Activated T-helper 1 cell treated with Interleukin-2 at 50 U/mL for 16 hours (primary cell): ENCODE measurements at regions not wholly inside any gene's neighbourhood (a gene's known extent, or its start where the extent isn't known, plus 50 kb on each side); places are given as distances from the start of the nearest gene placed in this dataset.
"Not testable (repeated sequence)": the region's sequence is repeated elsewhere in the genome, so short reads cannot be mapped to it uniquely, and the experiment has no call there.

Experiments used
- DNase-seq: peaks from one replicate; pipeline ENCODE4 v3.0.0-alpha.2; 2020; ENCODE audit warnings: low read depth

DNA sequence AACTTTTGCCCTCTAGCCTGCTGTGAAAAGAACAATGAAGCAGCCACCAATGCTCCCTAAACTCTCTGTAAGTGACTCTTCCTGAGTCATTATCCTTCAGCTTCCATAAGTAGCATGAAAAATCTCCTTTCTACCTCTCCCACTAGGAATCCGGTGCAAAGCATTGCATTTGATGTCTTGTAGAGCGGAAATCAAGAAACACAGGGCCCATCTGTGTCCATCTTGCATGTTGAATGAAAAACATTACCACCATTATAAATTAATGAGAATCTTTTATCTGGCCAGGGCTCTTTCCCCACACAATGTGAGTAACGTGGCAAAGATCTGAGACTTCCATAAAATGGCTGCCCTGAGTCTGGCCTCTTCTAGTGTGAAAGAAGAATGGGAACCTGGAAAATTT is 324.4 kb downstream of the ADGRL2 start:
- DNase-seq, result no peak

DNA sequence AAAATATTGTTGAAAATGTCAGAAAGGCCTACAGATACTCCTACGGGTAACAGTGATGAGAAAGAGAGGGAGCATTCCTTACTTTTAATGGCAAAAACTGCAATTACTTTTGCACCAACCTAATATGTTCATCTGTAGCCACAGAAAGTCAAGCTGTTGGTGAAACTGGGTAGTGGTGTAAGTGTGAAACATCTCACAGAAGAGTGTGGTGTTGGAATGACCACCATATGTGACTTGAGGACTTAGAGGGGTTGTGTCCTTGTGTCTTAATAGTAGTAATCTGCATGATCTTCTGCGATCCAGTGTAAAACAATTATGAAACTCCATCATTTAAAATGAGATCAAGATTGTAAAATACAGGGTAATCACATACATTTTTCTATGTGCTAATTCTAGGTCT is 320.7 kb downstream of the ADGRL2 start:
- no peak for DNase-seq

DNA sequence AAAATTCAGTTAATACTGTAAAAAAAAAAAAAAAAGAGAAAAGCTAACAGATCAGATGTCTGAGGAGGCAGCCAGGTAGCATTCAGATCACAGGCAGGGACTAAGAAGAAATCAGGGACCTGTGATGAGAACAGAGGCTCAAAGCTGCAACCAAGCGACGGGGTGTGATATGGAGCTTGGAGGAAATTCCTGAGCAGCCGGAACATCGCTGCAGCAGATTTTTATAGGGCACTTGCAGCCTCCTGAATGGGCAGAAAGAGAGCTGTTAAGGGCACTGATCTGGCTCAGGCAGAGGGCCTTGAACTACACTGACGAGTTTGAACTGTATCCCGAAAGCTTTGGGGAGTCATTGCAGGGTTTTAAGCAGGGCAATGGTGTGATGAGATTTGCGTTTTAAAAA is 315.4 kb downstream of the ADGRL2 start:
- no peak for DNase-seq

DNA sequence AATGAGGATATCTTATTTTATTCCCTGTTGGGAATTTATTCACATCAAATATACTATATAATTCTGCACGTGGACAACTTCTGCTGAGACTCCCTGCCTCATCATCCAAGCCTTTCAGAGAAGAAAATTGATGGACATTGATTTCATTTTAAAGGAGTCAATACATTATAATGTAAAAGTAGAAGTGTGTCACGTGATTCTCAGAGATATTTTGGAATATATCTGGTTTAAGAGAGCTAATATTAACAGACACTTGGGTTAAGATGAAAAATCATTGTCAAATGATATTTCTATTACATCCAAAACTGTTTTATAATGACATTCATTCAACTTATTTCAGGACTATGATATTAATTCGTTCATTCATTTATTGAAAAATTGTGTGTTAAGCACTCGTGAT is 314.2 kb downstream of the ADGRL2 start:
- DNase-seq, result no peak

DNA sequence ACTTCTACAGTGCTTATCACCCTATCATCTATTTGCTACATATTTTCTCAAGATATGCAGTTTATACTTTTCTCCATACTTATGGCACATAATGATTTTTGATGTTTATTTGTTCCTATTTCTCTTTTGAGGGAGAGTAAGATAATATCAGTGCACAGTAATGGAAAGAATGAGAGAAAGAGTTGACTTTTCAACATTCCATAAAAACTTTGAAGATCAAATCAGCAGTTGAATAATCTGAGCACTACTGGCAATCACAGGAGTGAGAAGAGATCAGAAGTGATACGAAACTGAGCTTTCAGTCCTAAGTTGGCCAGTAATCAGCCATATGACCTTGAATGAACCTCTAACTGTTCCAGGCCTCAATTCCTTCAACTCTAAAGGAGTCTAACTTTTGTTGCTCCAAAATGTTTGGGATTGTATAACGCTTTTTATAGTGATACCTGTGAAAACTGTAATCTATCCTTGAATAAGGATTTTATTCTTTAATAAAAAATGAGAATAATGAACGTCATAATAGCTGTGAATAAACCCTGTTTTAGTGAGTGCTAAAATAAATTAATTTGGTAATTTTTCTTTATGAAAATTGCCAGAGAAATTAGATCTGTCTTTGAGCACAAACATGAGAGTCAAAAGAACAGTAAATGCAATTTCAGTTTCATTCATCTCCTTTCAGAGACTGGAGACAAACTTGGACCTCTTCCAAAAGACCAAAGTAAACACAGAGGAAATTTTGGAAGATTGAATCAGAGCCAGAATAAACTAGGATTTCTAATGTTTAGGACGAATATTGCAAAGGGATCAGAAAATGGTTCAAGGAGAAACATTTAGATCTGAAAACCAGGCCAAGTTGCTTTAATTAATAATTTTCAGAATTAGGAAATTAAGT is 309.9 kb downstream of the ADGRL2 start:
- DNase-seq, result no peak

DNA sequence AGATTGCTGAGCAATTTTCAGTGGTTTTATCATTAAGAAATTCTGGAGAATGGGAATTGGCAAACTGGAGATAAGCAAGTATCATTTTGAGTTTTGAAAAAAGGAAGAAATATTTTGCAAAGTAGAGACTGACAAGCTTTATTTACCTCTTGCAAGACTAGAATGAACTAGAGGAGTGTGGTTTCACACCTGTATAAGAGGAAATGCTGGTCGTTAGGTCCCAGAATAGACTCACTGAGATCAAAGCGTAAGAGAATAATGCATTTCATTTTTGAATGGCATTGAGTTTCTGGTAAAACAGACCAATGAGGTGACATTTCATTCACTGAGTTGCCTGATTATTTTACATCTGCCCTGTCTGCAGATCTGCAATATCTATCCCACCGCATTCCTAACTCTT is 308.1 kb downstream of the ADGRL2 start:
- no peak for DNase-seq

DNA sequence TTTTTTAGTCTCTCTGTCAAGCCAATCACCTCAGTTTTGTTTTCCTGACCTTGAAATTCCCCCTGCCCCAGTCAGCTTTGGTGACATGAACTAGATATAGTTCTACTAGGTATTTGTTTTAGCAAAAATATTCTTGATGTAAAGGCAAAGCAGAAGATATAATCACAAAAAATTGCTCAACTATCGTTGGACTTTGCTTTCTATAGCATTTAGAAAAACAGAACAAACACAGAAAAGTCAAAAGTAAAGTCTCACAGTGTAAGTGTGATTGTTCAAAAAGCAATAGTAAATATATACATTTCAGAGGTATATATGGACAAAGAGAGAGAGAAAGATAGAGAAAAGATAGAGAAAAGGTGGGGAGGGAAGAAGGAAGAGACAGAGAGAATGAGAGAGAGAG is 305.9 kb downstream of the ADGRL2 start:
- no peak for DNase-seq

DNA sequence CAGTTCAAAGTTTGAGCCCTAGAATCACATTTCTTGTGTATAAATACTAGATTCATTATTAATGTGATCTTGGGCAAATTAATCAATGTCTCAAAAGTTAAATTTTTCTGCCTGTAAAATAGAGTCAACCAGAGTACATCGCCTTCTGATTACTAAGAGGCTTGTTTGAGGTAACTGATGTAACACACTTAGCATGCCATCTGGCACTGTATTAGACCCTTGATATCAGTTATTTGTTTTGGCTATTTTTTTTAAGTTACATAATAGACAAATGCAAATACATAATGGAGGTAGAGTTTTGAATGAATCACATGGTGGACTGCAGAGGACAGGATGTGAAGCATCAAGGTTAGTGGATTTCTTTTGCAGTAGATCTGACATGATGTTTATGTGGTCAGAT is 298.4 kb downstream of the ADGRL2 start:
- no peak for DNase-seq

DNA sequence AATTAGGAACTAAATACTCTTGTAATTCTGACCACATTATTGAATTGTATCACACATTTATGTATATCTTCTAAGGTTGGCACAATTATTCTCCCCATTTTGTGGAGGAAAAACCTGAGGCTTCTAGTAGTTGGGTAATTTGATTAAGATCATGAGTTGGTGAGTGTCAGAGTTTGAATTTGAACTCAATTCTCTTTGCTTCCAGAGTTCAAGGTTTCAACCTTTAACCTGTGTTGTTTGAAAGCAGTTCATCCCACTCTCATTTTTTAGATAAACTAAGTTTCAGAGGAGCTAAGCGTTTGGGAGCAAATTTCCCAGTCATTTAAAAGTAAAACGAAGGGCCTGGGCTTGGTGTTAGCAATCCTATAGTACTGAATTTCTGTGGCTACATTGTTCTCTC is 293.4 kb downstream of the ADGRL2 start:
- no peak for DNase-seq

DNA sequence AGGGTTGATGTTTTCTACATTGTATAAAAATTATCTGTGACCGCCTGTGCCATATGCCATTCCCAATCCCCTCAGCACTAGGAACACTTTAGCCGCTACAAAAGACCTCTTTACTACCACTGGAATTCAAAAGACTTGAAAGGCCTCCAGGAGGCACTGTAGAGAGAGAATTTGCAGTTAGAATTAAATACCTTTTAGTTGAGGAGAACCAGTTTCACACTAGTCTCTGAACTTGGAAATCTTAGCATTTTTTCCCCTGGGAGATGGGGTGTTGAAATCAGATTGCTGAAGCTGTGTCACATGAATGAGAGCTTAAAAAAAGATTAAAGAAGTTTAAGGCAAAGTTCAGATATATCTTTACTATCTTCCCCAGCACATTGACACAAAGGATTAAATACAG is 291.0 kb downstream of the ADGRL2 start:
- DNase-seq, result no peak

DNA sequence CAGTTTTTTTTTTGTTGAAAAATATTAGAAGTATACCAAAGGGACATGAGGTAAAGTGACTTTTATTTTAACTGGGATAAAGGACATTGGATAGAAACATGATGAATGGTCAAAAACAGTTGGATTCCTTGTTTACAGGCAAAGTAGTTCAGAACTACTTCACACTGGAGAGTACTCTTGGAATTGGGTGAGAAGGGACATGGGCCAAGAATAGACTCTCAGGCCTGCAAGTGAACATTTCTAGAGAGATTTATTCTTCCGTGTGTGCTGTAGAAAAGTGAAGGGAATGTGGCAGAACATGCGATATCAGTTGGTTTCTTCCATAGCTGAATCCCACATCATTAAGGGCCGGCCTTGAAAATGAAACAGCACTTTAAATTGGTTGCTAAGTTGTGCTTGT is 290.5 kb downstream of the ADGRL2 start:
- no peak for DNase-seq

DNA sequence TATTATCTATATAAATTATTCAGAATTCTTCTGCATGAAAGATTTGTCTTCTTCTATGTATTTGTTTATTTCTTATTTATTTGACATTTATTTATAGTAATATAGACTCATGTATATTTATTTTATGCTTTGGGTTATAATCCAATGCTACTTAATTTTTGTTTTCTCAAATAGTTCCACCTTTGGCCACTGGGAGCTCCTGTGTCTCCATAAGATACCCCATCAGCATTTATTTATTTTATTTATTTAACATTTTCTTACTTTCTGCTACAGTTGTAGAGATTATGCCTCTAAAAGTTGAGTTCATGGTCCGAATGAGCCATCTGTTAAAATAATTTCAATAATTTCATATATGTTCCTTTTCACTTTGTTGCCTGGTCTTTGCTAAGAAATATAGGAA is 289.4 kb downstream of the ADGRL2 start:
- DNase-seq, result no peak

DNA sequence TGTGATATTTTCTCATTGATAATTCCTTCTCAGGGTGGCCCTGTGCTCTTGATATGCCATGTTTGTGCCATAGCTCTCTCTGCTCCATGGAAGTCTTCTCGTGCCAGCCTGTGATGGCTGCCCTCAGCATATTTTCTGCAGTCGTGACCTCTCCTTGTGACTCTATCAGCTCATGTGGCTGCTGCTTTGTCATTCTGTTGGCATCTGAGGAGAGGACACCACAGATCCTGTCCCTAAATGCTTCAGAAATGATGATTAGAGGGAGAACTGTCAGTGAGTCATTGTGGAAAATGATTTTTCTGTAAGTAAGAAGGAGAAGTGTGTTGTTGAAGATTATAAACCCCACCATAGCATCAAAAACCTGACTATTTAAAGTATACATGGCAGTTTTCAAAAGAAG is 286.0 kb downstream of the ADGRL2 start:
- no peak for DNase-seq

DNA sequence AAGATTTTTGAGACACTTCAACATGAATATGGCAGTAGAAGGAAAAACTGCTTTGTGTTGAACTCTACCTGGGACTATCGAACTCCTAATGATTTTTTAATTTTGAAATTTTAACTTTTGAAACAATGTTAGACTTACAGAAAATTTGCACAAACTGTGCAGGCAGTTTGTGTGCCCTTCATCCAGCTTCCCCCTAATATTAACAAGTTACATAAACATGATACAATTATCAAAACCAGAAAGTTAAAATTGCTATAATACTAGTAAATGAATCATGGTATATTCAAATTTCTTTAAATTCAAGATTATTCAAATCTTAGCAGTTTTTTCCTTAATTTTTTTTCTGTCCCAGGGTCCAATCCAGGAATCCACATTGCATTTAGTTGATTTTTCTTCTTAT is 278.9 kb downstream of the ADGRL2 start:
- no peak for DNase-seq

DNA sequence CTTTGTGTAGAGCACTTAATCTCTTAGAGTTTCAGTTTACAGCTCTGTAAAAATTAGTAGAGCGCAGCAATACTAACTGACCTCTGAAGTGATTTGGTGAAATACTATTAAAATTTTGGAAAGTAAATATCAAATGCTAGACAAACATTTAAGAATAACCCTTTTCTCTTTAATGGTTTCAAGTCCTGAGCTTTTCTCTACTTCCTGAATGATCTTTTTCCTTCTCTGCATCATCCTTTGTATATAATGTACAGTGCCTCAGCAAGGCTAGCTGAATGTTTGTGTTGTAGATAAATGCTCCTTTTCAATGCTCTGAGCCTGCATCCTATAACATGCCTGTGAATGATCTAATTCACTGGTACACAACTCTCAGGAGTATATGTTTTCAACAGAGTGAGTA is 272.9 kb downstream of the ADGRL2 start:
- DNase-seq, result no peak

DNA sequence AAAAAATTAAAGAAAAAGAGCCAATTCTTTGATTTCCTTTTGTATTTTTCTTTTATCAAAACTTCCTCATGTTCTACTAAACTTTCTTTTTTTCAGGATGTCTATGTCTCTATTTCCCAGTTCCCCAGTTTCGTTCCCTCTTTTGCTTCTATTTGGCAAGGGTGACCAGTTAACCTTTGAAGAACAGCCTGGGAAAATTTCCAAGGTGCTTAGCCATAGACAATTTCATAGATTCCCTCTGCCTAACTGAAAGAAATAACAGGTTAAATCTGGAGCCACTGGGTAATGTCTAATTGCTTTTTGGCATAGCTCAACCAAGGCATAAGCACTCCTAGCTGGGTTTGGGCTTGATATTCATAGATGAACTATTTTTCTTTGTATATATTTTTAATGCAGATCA is 272.3 kb downstream of the ADGRL2 start:
- DNase-seq, result no peak

DNA sequence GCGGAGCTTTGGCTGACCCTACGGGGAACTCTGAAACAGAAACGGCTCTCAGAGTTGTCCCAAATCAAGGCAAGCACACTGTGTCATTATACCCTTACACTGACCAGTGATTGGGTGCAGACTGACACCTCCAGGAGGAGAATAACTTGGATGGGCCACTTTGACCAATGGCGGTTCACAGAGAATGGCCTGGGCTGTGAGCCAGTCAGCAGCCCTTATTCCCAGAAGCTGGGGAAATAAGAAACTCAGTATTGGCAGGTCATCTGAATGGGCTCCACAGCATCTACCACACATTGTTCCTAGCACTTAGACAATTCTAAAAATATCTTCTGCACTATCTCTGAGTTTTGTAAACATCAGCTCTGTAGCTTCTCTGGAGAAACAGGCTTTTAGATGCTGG is 265.2 kb downstream of the ADGRL2 start:
- DNase-seq, result no peak

DNA sequence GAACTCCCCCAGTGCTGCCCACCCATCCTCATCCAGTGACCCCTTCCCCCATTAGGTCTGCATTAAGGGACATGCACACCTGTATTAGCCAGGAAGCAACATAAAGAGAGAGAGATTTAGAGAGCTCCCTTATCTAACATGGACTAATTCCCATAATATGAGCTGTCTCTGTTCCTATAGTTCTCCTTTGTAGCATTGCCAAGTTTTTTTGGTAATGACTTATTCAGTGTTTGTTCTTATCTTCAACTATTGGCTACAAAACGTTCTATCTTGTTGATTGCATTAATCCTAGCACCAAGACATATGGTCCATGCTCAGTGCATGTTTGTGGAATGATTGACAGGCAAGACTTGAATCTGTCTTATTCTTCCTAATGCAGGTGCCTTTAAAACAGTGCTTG is 264.0 kb downstream of the ADGRL2 start:
- no peak for DNase-seq

DNA sequence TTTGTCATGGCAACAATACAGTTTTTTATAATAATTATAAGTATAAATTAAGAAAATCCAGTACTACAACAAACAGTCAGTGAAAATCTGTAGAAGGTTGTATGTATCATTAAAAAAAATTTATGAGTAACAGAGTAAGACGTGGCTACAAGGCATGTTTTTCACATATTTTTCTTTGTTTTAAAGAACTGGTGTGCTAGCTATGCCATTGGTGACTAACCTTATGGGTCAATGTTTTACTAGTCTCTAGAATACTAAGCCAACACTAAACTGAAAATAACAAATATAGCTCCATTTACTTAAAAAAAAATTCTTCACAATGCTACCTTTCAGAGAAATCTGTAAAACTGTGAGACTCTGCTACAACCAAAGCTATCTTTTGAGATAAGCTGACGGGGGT is 261.5 kb downstream of the ADGRL2 start:
- DNase-seq, result no peak

DNA sequence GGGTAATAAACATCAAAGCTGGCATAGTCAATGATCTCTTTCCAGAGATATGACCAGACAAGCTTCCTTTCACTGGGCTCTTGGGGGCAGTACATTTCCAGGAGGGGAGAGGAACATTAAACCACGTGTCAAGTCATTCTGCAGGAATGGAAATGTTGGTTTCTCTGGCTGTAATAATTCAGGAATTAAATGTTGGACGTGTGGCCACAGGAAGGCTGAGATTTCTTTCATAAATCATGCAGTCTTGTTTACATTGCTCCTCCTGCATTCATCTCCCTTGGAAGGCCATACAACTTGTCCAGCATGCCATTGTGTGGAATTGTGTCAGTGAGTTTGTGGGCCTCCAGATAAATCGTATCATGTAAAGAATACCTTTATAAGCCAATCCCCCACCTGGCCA is 259.2 kb downstream of the ADGRL2 start:
- no peak for DNase-seq

DNA sequence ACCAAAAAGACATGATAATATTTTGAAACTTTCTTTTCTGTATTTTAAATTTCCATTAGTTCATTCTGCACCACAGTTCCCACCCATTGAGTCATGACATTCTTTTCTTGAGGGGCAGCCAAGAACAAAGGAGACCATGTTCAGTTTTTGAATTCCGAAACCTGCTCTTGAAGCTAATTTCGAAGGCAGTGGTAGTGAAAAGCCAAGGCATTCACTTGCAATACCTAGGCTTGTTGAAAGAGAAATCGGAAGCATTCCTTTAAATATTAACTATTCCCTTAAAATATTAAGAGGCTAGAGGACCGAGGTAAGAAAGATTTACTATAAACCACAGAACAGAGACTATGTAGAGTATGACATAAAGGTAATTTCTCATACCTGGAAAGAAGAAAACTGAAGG is 256.3 kb downstream of the ADGRL2 start:
- no peak for DNase-seq

DNA sequence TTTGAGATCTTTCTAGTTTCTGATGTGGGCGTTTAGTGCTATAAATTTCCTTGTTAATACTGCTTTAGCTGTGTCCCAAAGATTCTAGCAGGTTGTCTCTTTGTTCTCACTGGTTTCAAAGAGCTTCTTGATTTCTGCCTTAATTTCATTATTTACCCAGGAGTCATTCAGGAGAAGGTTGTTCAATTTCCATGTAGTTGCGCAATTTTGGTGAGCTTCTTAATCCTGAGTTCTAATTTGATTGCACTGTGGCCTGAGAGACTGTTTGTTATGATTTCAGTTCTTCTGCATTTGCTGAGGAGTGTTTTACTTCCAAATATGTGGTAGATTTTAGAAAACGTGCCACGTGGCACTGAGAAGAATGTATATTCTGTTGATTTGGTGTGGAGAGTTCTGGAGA is 254.6 kb downstream of the ADGRL2 start:
- DNase-seq, result not testable (repeated sequence)

DNA sequence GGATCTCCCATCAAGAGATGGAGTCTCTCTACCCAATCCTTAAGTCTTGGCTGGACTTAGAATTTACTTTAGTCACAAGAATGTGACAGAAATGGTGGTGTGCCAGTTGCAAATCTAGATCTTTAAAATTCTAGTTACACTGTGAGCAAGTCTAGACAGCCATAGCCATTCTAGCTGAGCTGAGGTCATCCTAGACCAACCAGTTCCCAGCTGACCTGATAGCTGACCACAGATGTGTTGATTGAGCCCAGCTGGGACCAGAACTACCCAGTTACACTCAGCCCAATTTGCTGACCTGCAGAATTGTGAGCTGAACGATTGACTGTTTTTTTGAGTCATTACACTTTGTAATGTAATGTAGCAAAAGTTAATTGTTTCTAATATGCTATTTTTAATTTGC is 251.8 kb downstream of the ADGRL2 start:
- DNase-seq, result no peak

DNA sequence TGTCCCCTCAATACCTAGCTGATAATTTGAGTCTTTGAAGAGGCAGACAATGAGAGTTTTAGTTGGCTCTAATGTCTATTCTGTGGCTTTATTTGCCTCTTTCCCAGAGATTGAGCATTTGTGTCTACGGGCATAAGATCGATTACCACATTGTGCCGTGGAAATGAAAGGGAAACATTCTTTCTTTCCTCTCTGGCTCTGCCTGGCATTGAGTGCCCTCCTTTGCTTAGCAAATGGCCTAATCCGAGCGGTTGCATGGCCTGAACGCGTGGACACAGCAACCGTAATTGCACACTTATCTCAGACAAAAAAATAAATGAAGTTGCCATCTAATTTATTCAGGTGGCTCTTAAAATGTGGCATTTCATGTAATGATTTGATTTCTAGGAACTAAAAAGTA is 247.9 kb downstream of the ADGRL2 start:
- DNase-seq, result no peak
